SU-DHL-6 (cell line): ENCODE measurements at regions not wholly inside any gene's neighbourhood (a gene's known extent, or its start where the extent isn't known, plus 50 kb on each side); places are given as distances from the start of the nearest gene placed in this dataset.

Experiments used
- H2AFZ ChIP-seq: fragments of 200-600 bp; sonication (generic); 2 replicates; pipeline ENCODE4 v1.6.1; 2014; ENCODE audit warnings: low read depth, mild to moderate bottlenecking, moderate library complexity, mixed read lengths, antibody characterized with exemption, low read length; ENCODE audit not compliant: severe bottlenecking
- H3F3A ChIP-seq: fragments of 200-600 bp; shearing (Covaris generic); 2 replicates; pipeline ENCODE4 v1.6.0; 2016; ENCODE audit warnings: antibody characterized with exemption, mild to moderate bottlenecking; ENCODE audit not compliant: insufficient read depth
- H3K27ac ChIP-seq: fragments of 200-600 bp; sonication (generic); 2 replicates; pipeline ENCODE4 v1.5.1; 2016; ENCODE audit warnings: low read depth, mild to moderate bottlenecking, low read length, moderate library complexity, mixed read lengths
- H3K27me3 ChIP-seq: fragments of 200-600 bp; sonication (generic), shearing (Covaris generic); 2 replicates; pipeline ENCODE4 v1.6.0; 2014; ENCODE audit warnings: mild to moderate bottlenecking, low read length
- H3K36me3 ChIP-seq: fragments of 200-600 bp; sonication (generic); 2 replicates; pipeline ENCODE4 v1.6.1; 2014; ENCODE audit warnings: mild to moderate bottlenecking, low read length, mixed read lengths
- H3K4me2 ChIP-seq: fragments of 300-600, 200-600 bp; shearing (Covaris generic), sonication (generic); 2 replicates; pipeline ENCODE4 v1.6.0; 2014; ENCODE audit warnings: low read length, low read depth, mild to moderate bottlenecking; ENCODE audit not compliant: poor library complexity, severe bottlenecking
- H3K4me3 ChIP-seq: fragments of 200-600 bp; sonication (generic); 2 replicates; pipeline ENCODE4 v1.5.1; 2014; ENCODE audit warnings: antibody characterized with exemption, low read length, mild to moderate bottlenecking, mixed read lengths; ENCODE audit not compliant: insufficient read depth, poor library complexity, severe bottlenecking
- H3K79me2 ChIP-seq: fragments of 200-600 bp; sonication (generic); 2 replicates; pipeline ENCODE4 v1.6.1; 2014; ENCODE audit warnings: mild to moderate bottlenecking, low read length, moderate library complexity; ENCODE audit not compliant: insufficient read depth
- H3K9ac ChIP-seq: fragments of 200-600 bp; sonication (generic); 2 replicates; pipeline ENCODE4 v1.7.0; 2014; ENCODE audit warnings: mild to moderate bottlenecking, low read length
- H3K9me2 ChIP-seq: fragments of 200-600 bp; sonication (generic); replicated peaks from 2 replicates; pipeline ENCODE4 v1.6.1; 2014; ENCODE audit warnings: low read length; ENCODE audit not compliant: insufficient read depth
- H3K9me3 ChIP-seq: fragments of 200-600 bp; sonication (generic); 2 replicates; pipeline ENCODE4 v1.6.1; 2014; ENCODE audit warnings: low read length, mixed read lengths; ENCODE audit not compliant: insufficient read depth
- H4K20me1 ChIP-seq: fragments of 200-600 bp; sonication (generic); 2 replicates; pipeline ENCODE4 v1.6.1; 2014; ENCODE audit warnings: low read depth, mild to moderate bottlenecking, antibody characterized with exemption, low read length, moderate library complexity, mixed read lengths
- EZH2phosphoT487 ChIP-seq: fragments of 200-600 bp; sonication (generic), shearing (Covaris generic); conservative IDR thresholded peaks from 2 replicates; pipeline ENCODE4 v1.6.1; 2018; ENCODE audit warnings: mild to moderate bottlenecking, antibody characterized with exemption, low read length, moderate library complexity, mixed read lengths
- TF ChIP-seq, protein P1 (sequence below): fragments of 200-600 bp; sonication (generic); IDR thresholded peaks from one replicate; pipeline ENCODE4 v1.5.1; 2017; ENCODE audit warnings: antibody characterized with exemption, mild to moderate bottlenecking, low read length, moderate library complexity; ENCODE audit not compliant: insufficient read depth, poor library complexity, severe bottlenecking

DNA sequence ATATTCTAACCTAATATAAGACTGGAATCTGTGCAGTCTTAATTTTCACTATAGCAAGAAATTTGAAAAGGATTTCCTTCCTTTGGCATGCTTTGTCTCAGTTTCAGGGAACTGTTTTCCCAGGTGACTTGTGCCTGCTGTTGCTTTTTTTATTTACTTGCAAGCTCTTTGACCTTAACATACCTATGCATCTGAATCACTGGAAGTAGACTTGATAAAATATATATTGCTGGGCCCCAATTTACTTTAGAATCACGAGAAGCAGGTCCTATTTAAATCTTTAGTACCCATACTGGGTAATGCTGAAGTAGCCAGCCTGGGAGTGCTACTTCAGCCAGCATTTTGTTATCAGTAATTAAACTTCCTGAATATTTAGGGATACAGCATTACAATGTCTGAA is 257.9 kb upstream of the ALCAM start:
- H3K4me3 ChIP-seq = no peak overlapping the region
- no peaks in the 10 kb centered on the region for H3K36me3 ChIP-seq
- H3F3A ChIP-seq = no peaks in the 10 kb centered on the region
- H3K27ac ChIP-seq = no peak overlapping the region
- no peaks in the 10 kb centered on the region for H4K20me1 ChIP-seq
- H3K4me2 ChIP-seq = no peak overlapping the region
- H3K79me2 ChIP-seq = no peaks in the 10 kb centered on the region
- TF ChIP-seq, protein P1, sequence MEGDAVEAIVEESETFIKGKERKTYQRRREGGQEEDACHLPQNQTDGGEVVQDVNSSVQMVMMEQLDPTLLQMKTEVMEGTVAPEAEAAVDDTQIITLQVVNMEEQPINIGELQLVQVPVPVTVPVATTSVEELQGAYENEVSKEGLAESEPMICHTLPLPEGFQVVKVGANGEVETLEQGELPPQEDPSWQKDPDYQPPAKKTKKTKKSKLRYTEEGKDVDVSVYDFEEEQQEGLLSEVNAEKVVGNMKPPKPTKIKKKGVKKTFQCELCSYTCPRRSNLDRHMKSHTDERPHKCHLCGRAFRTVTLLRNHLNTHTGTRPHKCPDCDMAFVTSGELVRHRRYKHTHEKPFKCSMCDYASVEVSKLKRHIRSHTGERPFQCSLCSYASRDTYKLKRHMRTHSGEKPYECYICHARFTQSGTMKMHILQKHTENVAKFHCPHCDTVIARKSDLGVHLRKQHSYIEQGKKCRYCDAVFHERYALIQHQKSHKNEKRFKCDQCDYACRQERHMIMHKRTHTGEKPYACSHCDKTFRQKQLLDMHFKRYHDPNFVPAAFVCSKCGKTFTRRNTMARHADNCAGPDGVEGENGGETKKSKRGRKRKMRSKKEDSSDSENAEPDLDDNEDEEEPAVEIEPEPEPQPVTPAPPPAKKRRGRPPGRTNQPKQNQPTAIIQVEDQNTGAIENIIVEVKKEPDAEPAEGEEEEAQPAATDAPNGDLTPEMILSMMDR = no peak
- no peak for TF ChIP-seq EZH2phosphoT487
- H3K9ac ChIP-seq = no peak overlapping the region
- H2AFZ ChIP-seq = peak overlapping the region; percentile 10
- H3K9me2 ChIP-seq = no peaks in the 10 kb centered on the region
- no peaks in the 10 kb centered on the region for H3K9me3 ChIP-seq
- no peaks in the 10 kb centered on the region for H3K27me3 ChIP-seq

- Histone ChIP-seq H3K9ac (no peak overlapping the region), H3K4me3 (no peak overlapping the region), H3K27me3 (no peaks in the 10 kb centered on the region), H3K9me3 (no peaks in the 10 kb centered on the region), H3K79me2 (no peaks in the 10 kb centered on the region), H3K27ac (no peak overlapping the region), H3K4me2 (no peak overlapping the region), H3K9me2 (no peaks in the 10 kb centered on the region), H3F3A (no peaks in the 10 kb centered on the region), H2AFZ (no peak overlapping the region), H3K36me3 (no peaks in the 10 kb centered on the region), H4K20me1 (no peaks in the 10 kb centered on the region)
- no peak for TF ChIP-seq EZH2phosphoT487
- TF ChIP-seq, protein P1 = no peak
Observed at GRCh38 chr3:105118905-105119304, 247.8 kb upstream of the ALCAM start.

DNA sequence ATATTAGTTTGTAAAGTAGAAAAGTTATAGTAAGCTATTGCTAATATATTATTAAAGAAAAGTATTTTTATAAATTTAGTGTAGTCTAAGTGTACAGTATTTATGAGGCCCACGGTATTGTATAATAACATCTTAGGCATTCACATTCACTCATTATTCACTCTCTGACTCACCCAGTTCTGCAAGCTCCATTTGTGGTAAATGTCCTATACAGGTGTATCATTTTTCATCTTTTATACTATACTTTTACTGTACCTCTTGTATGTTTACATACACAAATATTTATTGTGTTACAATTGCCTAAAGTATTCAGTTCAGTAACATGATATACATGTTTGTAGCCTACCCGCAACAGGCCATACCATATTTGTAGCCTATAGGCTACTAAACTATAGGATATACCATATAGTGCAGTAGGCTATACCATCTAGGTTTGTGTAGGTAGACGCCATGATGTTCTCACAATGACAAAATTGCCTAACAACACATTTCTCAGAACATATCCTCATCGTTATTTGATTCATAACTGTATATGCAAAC is 246.8 kb upstream of the ALCAM start:
- Histone ChIP-seq H4K20me1 (no peaks in the 10 kb centered on the region), H3K27ac (no peak overlapping the region), H3K4me3 (no peak overlapping the region), H3K36me3 (no peaks in the 10 kb centered on the region), H3K9me2 (no peaks in the 10 kb centered on the region), H3K4me2 (no peak overlapping the region), H3K9ac (no peak overlapping the region), H3K27me3 (no peaks in the 10 kb centered on the region), H3K9me3 (no peaks in the 10 kb centered on the region), H3F3A (no peaks in the 10 kb centered on the region), H3K79me2 (no peaks in the 10 kb centered on the region), H2AFZ (peak overlapping the region; percentile 24)
- TF ChIP-seq EZH2phosphoT487 = no peak
- TF ChIP-seq, protein P1 = no peak
